Neural progenitor cell (in vitro differentiated cells): ENCODE measurements at regions not wholly inside any gene's neighbourhood (a gene's known extent, or its start where the extent isn't known, plus 50 kb on each side); places are given as distances from the start of the nearest gene placed in this dataset.

Experiments used
- CTCF ChIP-seq: fragments of 200-600 bp; sonication (generic); IDR thresholded peaks from 2 replicates; pipeline ENCODE4 v1.5.1; 2017; ENCODE audit warnings: antibody characterized with exemption, mild to moderate bottlenecking
- EZH2 ChIP-seq: fragments of 200-600 bp; sonication (generic); IDR thresholded peaks from 2 replicates; pipeline ENCODE4 v1.6.1; 2017; ENCODE audit warnings: antibody characterized with exemption, mild to moderate bottlenecking, moderate library complexity
- EZH2phosphoT487 ChIP-seq: fragments of 200-600 bp; sonication (generic); IDR thresholded peaks from 2 replicates; pipeline ENCODE4 v1.6.1; 2017; ENCODE audit warnings: antibody characterized with exemption

GRCh38 chr2:142321706-142322280, 191.0 kb upstream of the LRP1B start:
- no peak for TF ChIP-seq CTCF
- TF ChIP-seq EZH2, result no peak
- no peak for TF ChIP-seq EZH2phosphoT487
